ENCODE measurements at regions not wholly inside any gene's neighbourhood (a gene's known extent, or its start where the extent isn't known, plus 50 kb on each side); places are given as distances from the start of the nearest gene placed in this dataset.

DNA sequence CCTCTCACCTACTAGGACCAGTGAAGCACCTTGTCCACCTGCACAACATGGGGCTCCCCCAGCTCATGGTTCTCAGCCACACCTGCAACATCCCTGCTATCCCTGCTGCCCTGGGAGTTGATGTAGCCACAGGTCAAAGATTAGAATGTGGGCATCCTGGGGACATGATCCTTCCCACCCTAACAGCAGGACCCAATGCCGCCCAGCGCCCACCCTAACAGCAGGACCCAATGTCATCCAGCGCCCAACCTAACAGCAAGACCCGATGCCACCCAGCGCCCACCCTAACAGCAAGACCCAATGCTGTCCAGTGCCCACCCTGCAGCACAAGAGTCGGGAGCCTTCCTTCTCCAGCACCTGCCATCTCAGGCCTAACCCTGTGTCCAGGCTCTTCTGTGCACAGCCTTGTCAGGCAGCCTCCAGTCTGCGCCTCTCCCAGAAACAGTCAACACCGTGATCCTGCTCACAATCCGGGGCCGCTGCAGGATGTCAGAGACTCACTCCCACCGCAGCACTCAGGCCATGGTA, 237.3 kb upstream of the SALL3 start:
- no TSS peak for BruUV-seq (replicated peaks)
- H3K79me2 ChIP-seq (ENCODE audit: insufficient read depth, low read depth, low read length) = no peaks in the 10 kb centered on the region
- no peak for DNase-seq (ENCODE audit: low spot score)
- ChIA-PET POLR2A (no interaction called here), CTCF (ENCODE audit: unreplicated experiment) (no interaction called here)
- no peaks in the 10 kb centered on the region for H3K4me1 ChIP-seq (ENCODE audit: insufficient read depth, low read length, poor library complexity, severe bottlenecking)
- no peak overlapping the region for H3K4me3 ChIP-seq (ENCODE audit: low read depth, low read length, poor library complexity, severe bottlenecking)
- no peak for TF ChIP-seq EZH2phosphoT487 (IDR thresholded peaks at IDR 0.05; ENCODE audit: borderline replicate concordance, low read depth, low read length)
- TF ChIP-seq, protein P1, sequence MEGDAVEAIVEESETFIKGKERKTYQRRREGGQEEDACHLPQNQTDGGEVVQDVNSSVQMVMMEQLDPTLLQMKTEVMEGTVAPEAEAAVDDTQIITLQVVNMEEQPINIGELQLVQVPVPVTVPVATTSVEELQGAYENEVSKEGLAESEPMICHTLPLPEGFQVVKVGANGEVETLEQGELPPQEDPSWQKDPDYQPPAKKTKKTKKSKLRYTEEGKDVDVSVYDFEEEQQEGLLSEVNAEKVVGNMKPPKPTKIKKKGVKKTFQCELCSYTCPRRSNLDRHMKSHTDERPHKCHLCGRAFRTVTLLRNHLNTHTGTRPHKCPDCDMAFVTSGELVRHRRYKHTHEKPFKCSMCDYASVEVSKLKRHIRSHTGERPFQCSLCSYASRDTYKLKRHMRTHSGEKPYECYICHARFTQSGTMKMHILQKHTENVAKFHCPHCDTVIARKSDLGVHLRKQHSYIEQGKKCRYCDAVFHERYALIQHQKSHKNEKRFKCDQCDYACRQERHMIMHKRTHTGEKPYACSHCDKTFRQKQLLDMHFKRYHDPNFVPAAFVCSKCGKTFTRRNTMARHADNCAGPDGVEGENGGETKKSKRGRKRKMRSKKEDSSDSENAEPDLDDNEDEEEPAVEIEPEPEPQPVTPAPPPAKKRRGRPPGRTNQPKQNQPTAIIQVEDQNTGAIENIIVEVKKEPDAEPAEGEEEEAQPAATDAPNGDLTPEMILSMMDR (conservative IDR thresholded peaks at IDR 0.05; ENCODE audit: low read length) = no peak
- intact Hi-C loops (cut with micrococcal nuclease; ENCODE audit: unreplicated experiment) = no loop called here
- no peak overlapping the region for H3K4me2 ChIP-seq (ENCODE audit: low read length)
- no peaks in the 10 kb centered on the region for H3K36me3 ChIP-seq (ENCODE audit: insufficient read depth, low read length)
- H3K9me2 ChIP-seq (ENCODE audit: insufficient read depth, low read length) = no peaks in the 10 kb centered on the region
- H2AFZ ChIP-seq (ENCODE audit: low read length) = no peak overlapping the region
- H4K20me1 ChIP-seq (ENCODE audit: insufficient read depth, low read length) = no peaks in the 10 kb centered on the region
- no peak overlapping the region for H3K27ac ChIP-seq (ENCODE audit: low read depth, low read length, poor library complexity, severe bottlenecking)
- no peaks in the 10 kb centered on the region for H3K9me3 ChIP-seq (ENCODE audit: low read length)

DNA sequence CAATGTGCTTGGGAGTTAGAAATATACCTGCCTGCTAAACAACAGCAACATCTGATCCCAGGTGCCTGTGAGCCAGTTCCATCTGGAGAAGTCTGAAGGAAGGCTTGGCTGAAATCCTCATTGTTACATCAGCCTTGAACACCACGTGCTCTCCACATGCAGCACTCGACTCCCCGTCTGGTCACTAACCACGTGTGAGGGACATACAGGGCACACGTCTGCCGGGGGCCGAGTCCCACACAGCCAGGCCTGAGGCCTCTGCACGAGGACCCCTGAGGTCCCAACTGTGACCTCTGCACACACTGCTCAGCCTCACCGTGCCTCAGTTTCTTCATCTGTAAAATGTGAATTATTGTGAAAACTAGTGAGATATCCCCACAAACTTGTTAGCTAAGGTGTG, 236.5 kb upstream of the SALL3 start:
- Histone ChIP-seq H3K4me3 (ENCODE audit: low read depth, low read length, poor library complexity, severe bottlenecking) (no peak overlapping the region), H3K36me3 (ENCODE audit: insufficient read depth, low read length) (no peaks in the 10 kb centered on the region), H3K9me2 (ENCODE audit: insufficient read depth, low read length) (no peaks in the 10 kb centered on the region), H3K4me2 (ENCODE audit: low read length) (no peak overlapping the region), H3K4me1 (ENCODE audit: insufficient read depth, low read length, poor library complexity, severe bottlenecking) (no peaks in the 10 kb centered on the region), H3K9me3 (ENCODE audit: low read length) (no peaks in the 10 kb centered on the region), H3K79me2 (ENCODE audit: insufficient read depth, low read depth, low read length) (no peaks in the 10 kb centered on the region), H3K27ac (ENCODE audit: low read depth, low read length, poor library complexity, severe bottlenecking) (no peak overlapping the region), H2AFZ (ENCODE audit: low read length) (no peak overlapping the region), H4K20me1 (ENCODE audit: insufficient read depth, low read length) (no peaks in the 10 kb centered on the region)
- no TSS peak for BruUV-seq (replicated peaks)
- DNase-seq (ENCODE audit: low spot score) = no peak
- intact Hi-C loops (cut with micrococcal nuclease; ENCODE audit: unreplicated experiment) = no loop called here
- TF ChIP-seq, protein P1 (conservative IDR thresholded peaks at IDR 0.05; ENCODE audit: low read length) = no peak
- TF ChIP-seq EZH2phosphoT487 (IDR thresholded peaks at IDR 0.05; ENCODE audit: borderline replicate concordance, low read depth, low read length) = no peak
- ChIA-PET POLR2A (no interaction called here), CTCF (ENCODE audit: unreplicated experiment) (no interaction called here)

DNA sequence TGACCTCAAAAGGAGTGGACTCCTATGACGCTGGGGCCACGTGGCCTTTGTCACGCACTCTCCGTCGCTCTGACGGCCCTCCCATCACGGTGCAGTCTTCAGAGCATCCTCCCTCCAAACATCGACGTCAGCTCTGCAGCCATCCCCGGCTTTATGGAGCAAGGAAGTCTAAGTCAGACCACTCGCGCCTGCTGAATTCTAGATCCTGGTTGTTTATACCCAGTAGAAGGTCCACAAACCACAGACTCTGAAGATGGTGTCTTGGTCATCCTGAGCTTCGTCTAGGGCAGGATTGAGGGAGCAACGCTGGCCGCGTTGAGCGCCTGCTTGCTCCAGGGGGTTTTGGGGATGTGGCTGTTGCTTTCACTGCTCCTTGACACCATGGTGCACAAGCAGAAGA, 228.0 kb upstream of the SALL3 start:
- no peak overlapping the region for H3K27ac ChIP-seq (ENCODE audit: low read depth, low read length, poor library complexity, severe bottlenecking)
- intact Hi-C loops (cut with micrococcal nuclease; ENCODE audit: unreplicated experiment) = no loop called here
- H3K4me2 ChIP-seq (ENCODE audit: low read length) = no peak overlapping the region
- H3K9me2 ChIP-seq (ENCODE audit: insufficient read depth, low read length) = no peaks in the 10 kb centered on the region
- TF ChIP-seq EZH2phosphoT487 (IDR thresholded peaks at IDR 0.05; ENCODE audit: borderline replicate concordance, low read depth, low read length) = no peak
- TF ChIP-seq, protein P1 (conservative IDR thresholded peaks at IDR 0.05; ENCODE audit: low read length) = no peak
- H3K36me3 ChIP-seq (ENCODE audit: insufficient read depth, low read length) = no peaks in the 10 kb centered on the region
- no peak overlapping the region for H3K4me3 ChIP-seq (ENCODE audit: low read depth, low read length, poor library complexity, severe bottlenecking)
- no peak for DNase-seq (ENCODE audit: low spot score)
- H3K79me2 ChIP-seq (ENCODE audit: insufficient read depth, low read depth, low read length) = no peaks in the 10 kb centered on the region
- H4K20me1 ChIP-seq (ENCODE audit: insufficient read depth, low read length) = no peaks in the 10 kb centered on the region
- CTCF ChIA-PET (ENCODE audit: unreplicated experiment) = interaction anchor here (0.6 kb wide), 1 partner anchor 760 kb away, joined by 3 read pairs; no protein-coding TSS in a partner anchor
- POLR2A ChIA-PET = no interaction called here
- no peak overlapping the region for H2AFZ ChIP-seq (ENCODE audit: low read length)
- no TSS peak for BruUV-seq (replicated peaks)
- H3K4me1 ChIP-seq (ENCODE audit: insufficient read depth, low read length, poor library complexity, severe bottlenecking) = no peaks in the 10 kb centered on the region
- H3K9me3 ChIP-seq (ENCODE audit: low read length) = no peaks in the 10 kb centered on the region
